DMS153 treated with DMSO at 0.1 percent for 48 hours (cell line): ENCODE measurements at regions not wholly inside any gene's neighbourhood (a gene's known extent, or its start where the extent isn't known, plus 50 kb on each side); places are given as distances from the start of the nearest gene placed in this dataset.
"Not testable (repeated sequence)": the region's sequence is repeated elsewhere in the genome, so short reads cannot be mapped to it uniquely, and the experiment has no call there.

Experiments used
- DNase-seq: peaks from one replicate; lab custom pipeline; 2025; ENCODE audit not compliant: unreplicated experiment; lab: John Stamatoyannopoulos, UW

- DNase-seq = no peak
Measured at GRCh38 chr2:175621821-175622220, 380.2 kb downstream of the LNPK start.

GRCh38 chr2:175620106-175620505 is 382.0 kb downstream of the LNPK start:
- DNase-seq = no peak

DNA sequence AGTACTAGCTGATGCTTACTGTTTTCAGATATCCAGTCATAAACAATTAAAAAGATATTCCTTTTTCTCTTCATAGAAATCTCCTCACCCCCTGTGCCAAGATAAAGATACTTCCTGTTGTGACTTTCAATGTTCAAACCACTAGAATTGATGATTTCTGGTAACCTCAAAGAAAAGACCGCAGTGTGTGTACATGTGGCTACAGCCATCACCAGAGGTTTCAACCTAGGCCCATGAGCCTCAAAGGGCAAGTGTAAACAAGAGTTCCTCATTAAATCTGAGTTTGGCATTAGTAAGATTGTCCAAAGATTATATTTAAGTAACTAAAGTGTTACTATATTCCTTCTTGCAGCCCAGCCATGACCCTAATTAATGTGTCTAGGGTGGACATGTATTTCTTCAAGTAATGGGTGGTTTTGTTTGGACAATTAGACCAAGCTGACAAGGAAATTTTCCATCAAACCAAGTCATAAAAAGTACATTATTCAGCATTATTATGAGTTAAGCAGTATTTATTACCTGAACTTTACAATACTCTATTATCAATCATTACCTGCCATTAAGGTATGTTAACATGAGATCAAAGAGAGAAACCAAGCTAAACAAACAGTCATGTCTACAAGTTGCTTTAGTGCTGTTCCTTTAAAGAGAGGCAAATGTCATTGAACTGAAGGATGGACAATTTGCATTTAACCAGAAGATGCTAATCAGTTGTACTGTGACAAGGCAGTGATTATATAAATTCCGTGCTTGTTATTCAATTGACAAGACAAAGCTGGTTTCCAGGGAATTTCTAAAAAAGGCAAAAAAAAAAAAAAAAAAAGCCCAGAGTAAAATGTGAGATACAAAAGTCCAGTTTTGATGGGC is 382.7 kb downstream of the LNPK start:
- no peak for DNase-seq

DNA sequence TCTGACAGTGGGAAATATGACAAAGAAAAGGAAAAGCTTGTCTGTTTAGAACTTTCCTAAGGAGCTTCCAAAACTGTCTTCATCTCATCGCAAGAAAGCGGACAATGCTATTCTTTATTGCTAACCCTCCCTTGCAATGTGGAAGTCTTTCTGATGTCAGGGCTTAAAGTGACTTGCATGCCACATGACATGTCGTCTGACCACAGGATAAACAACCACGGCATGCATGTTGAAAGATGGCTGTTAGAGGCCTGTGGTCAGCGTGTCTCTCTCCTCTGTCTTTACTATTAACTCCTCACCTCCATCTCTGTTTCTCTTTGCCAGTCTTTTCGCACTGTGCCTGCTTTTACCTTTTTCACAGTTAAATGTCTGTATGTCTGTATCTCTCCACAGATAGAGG is 389.8 kb downstream of the LNPK start:
- no peak for DNase-seq

GRCh38 chr2:175606010-175606841 is 395.8 kb downstream of the LNPK start:
- peak; percentile 94 for DNase-seq

GRCh38 chr2:175605640-175606009 is 396.4 kb downstream of the LNPK start:
- DNase-seq = peak; percentile 83

DNA sequence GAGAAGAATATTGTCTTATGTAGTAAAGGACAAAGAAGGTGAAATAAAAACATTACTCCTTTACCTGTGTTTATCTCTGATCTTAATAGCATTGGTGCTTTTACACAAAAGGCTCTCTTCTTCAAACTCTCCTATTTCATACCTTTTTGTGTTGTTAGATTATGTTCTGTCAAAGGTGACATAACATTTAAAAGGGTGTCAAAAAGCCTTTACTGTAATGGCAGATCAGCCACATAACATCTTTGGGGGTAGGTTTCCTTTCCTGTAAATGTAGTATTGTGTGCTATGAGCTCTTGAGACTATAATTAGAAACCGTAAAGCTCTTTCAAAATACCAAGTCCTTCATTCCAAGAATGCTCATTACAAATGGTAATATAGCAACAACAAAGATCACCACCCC is 400.1 kb downstream of the LNPK start:
- DNase-seq = no peak

DNA sequence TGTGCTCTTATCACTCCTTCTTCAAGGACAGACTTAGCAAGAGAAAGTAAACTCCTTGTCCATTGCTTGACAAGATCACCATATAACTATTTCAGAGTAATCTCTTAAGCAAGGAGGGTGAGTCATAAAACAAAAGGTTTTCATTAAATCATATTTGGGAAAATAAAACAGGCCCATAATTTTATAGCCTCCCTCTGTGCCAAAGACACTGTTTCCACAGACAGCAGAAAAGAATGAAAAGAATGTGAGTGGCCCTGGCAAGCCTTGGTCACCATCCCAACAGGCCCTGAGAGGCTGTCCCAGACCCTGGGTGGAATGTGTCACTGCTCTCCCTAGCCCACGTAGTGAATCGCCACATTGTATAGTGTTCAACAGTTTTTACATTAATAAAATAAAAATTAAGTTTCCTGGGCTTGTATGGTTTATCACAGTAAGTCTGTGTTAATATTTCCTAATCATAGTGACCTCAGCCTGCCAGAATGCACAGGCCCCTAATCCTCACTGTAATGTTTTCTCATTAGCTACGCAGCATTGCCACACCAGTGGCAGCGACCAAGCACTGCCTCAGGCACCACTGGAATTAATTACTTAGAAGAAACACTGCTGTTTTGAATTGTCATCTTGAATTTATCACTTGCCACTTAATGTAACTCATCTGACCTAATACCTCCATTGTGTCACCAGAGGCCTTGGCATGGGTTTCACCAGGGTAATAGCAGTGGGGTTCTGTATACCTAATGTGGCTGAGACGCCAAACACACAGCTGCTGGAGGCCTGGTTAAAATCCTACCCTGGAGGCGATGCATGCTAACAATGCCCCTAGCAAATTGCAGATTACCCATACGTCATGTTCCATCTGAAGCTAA is 401.9 kb downstream of the LNPK start:
- no peak for DNase-seq

DNA sequence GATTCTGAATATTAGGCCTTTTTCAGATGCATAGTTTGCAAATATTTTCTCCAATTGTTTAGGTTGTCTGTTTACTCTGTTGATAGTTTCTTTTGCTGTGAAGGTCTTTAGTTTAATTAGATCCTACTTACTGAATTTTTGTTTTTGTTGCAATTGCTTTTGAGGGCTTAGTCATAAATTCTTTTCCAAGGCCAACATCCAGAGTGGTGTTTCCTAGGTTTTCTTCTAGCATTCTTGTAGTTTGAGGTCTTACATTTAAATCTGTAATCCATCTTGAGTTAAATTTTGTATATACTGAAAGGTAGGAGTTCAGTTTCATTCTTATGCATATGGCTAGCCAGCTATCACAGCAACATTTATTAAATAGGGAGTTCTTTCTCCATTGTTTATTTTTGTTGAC is 404.8 kb downstream of the LNPK start:
- DNase-seq = no peak

DNA sequence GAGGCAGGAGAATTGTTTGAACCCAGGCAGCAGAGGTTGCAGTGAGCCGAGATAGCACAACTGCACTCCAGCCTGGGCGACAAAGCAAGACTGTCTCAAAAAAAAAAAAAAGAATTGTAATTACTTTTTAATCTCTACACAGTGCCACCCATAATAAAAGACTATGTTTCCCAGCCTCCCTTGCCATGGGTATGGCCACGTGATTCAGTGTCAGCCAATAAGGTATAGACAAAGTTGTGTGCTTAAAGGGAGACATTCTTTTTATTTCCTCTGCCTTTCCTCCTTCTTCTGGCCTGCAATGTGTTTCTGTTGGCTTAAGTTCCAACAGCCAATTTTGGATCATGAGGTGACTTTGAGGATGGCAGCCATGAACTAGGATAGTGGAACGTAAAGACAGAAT is 406.9 kb downstream of the LNPK start:
- no peak for DNase-seq

DNA sequence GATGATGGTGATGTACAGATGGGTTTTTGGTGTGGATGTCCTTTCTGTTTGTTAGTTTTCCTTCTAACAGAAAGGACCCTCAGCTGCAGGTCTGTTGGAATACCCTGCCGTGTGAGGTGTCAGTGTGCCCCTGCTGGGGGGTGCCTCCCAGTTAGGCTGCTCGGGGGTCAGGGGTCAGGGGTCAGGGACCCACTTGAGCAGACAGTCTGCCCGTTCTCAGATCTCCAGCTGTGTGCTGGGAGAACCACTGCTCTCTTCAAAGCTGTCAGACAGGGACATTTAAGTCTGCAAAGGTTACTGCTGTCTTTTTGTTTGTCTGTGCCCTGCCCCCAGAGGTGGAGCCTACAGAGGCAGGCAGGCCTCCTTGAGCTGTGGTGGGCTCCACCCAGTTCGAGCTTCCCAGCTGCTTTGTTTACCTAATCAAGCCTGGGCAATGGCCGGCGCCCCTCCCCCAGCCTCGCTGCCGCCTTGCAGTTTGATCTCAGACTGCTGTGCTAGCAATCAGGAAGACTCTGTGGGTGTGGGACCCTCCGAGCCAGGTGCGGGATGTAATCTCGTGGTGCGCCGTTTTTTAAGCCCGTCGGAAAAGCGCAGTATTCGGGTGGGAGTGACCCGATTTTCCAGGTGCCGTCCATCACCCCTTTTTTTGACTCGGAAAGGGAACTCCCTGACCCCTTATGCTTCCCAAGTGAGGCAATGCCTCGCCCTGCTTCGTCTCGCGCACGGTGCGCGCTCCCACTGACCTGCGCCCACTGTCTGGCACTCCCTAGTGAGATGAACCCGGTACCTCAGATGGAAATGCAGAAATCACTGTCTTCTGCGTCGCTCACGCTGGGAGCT is 408.2 kb downstream of the LNPK start:
- DNase-seq = not testable (repeated sequence)

GRCh38 chr2:175588213-175588612 is 406.7 kb upstream of the ATP5MC3 start:
- DNase-seq = not testable (repeated sequence)

GRCh38 chr2:175585496-175585895 is 404.0 kb upstream of the ATP5MC3 start:
- DNase-seq = no peak

GRCh38 chr2:175580652-175581051 is 399.1 kb upstream of the ATP5MC3 start:
- DNase-seq = no peak

GRCh38 chr2:175579646-175580045 is 398.1 kb upstream of the ATP5MC3 start:
- DNase-seq = no peak

- DNase-seq = no peak
Measured at GRCh38 chr2:175577368-175577970, 396.0 kb upstream of the ATP5MC3 start.

DNA sequence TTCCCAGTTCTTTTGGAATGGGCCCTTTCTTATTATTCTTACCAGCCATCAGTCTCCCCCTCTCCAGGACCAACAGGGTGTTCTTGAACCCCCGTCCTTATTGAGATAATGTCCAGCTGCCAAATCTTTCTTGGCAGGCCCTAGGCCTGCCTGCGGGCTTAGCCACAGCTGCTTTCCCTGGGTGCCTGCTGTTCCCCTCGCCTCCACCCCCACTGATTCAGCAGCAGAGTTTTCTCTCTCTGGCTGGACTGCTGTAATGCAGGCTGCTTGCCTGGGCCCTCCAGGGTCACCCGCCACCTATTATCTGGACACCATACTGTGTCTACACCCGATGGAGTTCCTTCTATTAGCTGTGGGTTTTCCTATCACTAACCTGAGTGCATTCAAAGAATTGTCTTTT is 395.4 kb upstream of the ATP5MC3 start:
- DNase-seq = no peak

GRCh38 chr2:175576270-175576669 is 394.8 kb upstream of the ATP5MC3 start:
- DNase-seq = no peak

DNA sequence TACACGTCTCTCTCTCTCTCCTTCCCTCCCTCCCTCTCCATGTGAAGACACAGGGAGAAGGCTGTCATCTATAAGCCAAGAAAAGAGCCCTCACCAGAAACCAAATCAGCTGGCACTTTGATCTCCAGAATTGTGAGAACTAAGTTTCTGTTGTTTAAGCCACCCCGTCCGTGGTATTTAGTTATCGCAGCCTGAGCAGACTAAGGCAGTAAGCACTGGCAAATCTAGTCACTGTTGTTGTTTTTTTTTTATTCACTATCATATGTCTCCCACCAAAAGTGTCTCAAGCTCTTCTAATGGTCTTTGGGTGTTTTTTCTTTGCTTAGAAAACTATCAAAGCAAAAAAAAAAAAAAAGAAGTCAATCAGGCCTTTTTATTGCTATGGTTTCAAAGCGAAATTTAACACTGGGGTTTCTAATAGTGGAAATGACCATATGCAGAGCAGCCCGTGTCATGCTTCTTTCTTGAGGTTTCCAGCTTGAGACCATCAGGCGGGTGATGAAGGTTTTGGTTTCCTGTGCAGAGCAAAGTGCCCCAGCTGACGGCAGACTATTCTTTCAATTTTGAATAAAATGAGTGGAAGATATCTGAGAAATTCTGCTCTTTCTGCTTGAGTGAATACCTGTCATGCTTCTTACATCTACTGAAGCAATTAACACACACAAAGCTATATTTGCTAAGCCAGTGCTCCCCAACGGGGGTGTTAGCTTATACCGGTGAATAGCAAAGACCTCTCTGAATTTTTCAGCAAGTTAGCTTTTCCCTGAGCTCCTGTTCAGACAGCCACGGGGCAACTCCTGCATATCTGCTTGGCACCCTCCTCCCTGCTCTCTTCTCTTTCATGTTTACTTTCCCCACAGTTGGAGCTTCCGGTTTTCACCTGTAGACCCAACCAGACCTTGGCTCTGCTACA is 394.1 kb upstream of the ATP5MC3 start:
- DNase-seq = peak; percentile 30
